ENCODE measurements at regions not wholly inside any gene's neighbourhood (a gene's known extent, or its start where the extent isn't known, plus 50 kb on each side); places are given as distances from the start of the nearest gene placed in this dataset.
"Not testable (repeated sequence)": the region's sequence is repeated elsewhere in the genome, so short reads cannot be mapped to it uniquely, and the experiment has no call there.

DNA sequence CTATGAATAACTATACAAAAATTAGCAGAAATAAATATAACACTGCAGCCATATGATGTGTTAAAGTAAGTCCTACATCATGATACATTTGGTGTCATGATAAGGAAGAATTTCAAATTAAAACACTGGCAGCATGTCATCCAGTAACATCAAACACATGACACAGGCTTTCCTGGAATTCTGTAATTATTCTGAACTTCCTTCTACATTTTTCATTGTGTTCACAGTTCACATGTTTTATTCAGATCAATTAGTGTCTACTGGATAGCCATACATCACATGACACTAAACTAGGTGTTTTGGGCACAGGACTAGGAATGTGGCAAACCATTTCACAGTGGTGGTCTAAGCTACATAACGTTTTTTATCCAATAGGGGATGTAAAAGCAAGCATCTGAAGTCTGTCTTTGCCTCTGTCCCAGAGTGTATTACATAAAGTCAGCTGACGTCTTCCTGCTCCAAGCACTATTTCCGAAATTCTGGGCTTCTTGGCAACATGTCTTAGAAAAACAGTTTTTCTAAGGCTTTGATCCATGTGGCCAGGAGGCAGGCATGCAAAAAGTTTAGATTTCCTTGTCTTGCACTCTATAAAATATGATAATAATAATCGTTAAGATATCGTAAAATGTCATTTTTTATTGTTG, 707.9 kb downstream of the CENPC start:
- DNase-seq (ENCODE audit: low read depth): no peak

DNA sequence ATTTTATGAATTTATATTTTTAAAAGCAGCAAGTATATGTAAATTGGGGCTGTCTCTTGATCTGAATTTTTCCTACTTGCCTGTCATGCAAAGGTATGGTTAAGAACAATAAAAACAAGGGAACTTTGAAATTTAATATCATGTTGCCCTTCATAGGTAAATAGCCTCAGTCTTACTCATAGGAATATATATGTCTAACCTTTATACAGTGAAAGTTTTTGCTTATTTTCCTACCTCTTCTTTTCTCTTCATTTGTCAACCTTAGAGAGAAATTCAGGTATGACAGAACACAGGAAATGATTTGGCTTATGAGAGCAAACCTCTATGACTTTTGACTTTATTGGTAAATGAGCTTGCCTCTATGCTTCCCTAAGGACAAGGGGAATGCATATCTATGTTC, 716.0 kb downstream of the CENPC start:
- DNase-seq (ENCODE audit: low read depth): no peak

DNA sequence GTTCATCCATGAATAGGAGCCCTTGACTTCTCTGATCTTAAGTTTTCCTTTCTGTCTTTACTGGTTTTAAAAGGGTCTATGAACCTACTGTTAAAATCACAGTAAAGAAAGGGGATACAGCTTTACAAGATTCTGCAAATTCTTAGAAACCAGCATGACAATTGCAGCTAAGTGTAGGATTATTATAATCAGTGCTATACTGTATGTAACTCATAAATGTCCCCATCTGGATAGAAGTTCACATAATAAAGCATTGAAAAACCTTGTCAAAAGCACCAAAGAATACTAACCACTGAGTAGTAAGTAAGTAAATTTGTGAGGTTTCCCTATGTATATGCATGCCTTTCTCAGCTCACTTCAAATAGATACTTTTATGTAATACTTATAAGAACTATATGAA, 724.6 kb downstream of the CENPC start:
- DNase-seq (ENCODE audit: low read depth): no peak

DNA sequence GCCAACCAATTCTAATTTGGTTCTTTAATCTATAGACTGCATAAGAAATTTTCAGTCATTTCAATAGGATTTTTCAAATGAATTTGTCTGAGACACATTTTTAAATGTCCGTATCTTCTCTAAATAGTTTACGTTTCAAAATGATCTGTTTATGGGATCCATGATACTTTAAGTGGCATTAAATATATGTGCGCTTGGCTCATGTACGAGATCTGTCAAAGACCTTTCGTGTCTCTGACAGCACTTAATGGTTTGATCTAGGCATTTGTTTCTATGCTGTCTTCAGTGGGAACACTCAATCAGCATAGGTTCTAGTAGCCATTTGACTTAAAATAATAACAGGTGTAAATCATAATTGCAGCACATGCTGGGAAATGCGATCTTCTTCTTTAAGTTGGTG, 731.0 kb downstream of the CENPC start:
- no peak for DNase-seq (ENCODE audit: low read depth)

DNA sequence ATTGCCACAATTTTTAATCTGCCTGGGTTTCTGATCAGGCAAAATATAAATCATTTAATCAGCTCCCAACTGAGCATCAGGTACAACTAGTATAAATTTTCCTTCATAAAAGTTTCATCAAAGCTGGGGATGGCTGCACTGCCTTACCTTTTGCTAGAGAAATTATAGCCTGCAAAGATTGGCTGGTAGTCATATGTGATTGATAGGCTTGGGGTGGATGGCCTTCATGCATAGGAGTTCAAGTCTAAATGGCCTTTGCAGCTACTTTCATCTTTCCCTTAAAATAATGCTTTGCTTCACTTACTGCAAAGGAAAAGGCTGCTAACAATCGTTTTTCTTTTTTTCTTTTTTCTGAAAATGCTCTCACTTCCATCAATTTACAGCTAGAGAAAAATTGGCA, 739.7 kb downstream of the CENPC start:
- no peak for DNase-seq (ENCODE audit: low read depth)

DNA sequence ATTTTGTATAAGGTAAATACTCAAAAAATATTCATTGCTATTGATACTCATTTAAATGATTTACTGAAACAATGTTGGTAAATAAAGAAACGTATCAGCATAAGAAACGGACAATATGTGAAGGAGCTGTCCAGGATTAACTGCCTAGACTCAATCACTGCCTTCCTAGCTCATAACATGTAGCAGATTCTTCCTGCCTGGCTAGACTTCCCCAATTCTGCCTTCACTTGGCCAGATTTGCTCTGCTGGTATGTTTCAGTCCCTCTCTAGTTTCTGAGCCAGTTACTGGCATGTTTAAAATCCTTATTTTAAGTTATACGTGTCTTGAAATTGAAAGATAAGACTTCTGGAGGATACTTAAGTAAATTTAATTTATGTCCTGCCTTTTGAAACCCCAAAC, 740.3 kb downstream of the CENPC start:
- DNase-seq (ENCODE audit: low read depth): no peak

DNA sequence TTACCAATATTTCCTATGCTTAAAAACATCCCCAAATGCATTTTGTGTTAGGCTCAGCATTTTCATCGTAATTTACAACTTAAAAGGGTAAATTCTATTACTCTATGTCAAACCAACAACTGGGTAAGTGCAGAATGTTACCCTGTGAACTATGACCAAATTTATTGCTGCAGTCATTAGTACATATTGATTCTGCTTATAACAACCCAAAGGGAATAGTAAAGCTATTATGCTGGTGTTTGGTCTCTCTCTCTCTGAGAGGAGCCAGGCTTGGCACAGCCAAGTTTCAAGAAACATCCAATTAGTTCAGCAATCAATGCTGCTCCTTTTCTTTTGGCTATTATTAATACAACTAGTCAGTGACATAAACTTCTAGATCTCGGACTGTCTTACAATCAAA, 747.7 kb downstream of the CENPC start:
- no peak for DNase-seq (ENCODE audit: low read depth)

DNA sequence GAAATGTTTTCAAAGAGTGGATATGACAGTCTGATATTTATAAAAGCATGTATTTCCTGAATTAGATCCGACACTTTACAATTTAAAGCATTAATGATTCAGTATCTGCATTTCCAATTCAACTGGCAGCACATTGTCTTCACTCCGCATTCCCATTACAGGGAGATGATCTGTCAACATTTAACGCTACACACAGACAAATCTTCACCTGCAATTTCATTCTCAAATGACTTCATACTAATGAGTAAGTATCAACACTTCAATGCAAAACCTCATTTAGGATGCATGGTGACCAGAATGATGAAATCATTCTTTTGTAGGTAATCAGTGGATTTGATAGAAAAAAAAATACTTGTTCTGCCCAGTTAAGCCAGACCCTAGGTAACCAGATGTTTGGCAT, 749.6 kb downstream of the CENPC start:
- no peak for DNase-seq (ENCODE audit: low read depth)

DNA sequence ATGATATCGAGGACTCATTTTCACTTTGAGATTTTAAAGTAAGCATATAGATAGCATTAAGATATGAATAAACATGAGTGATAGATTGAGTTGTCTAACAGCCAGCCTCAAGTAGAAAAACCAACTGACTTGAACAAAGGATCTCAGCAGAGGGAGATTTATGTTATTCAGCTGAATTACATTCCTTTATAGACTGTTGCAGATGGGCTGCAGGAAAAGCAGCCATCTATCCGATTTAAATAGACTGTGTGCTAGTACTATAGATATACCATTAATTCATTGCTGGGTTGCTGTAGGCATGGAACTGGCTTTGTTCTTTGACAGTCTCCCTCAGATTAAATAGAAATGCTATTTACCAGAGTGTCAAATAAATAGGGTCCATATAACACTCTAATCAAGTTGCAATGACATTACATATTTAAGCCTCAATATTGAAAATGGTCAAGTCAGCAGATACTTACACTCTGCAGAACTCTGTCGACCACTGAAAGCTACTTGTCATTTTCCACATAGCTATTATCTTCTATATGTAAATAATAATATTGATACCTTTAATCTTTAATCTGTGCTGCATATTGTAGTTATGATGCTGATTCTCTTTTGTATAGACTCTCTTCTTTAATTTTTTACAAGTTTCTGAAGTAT, 750.8 kb downstream of the CENPC start:
- no peak for DNase-seq (ENCODE audit: low read depth)

DNA sequence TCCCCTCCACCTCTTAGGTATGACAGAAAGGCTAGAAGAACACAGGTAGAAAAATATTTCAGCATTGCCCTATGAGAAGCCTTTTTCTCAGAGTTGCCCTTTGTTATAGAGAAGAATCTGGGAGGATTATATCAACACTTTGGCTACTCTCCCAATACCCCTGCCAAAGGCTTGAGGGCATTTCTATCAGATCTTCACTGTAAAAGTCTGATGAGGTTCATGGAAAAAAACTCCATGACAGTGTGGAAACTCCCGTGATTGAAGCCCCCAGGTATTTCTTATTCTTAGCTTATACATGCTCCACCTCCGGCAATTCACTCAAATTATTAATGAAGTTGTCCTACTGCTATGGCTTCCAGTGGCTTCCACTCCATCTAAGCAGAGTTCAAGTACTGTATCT, 753.6 kb downstream of the CENPC start:
- DNase-seq (ENCODE audit: low read depth): no peak

DNA sequence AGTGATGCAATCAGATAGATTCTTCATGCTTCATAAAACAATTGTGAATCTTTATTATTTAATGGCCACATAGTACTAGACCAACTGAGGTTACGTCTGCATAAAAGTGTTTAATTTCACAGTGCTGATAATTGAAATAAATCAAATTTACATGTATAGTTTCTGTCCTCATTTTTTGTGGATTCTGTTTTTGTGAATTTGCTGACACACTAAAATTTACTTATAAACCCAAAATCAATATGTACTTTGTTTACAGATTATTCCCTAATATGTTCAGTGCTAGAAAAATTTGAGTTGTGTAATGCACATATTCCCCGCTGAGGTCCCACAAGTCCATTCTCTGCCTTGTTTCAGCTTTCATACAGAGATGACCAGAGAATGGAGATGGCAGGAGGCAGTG, 759.8 kb downstream of the CENPC start:
- no peak for DNase-seq (ENCODE audit: low read depth)

DNA sequence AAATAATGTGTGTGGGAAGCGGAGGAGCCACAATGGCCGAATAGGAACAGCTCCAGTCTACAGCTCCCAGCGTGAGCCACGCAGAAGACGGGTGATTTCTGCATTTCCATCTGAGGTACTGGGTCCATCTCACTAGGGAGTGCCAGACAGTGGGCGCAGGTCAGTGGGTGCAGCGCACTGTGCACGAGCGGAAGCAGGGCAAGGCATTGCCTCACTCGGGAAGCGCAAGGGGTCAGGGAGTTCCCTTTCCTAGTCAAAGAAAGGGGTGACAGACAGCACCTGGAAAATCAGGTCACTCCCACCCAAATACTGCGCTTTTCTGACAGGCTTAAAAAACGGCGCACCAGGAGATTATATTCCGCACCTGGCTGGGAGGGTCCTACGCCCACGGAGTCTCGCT, 762.6 kb downstream of the CENPC start:
- not testable (repeated sequence) for DNase-seq (ENCODE audit: low read depth)

DNA sequence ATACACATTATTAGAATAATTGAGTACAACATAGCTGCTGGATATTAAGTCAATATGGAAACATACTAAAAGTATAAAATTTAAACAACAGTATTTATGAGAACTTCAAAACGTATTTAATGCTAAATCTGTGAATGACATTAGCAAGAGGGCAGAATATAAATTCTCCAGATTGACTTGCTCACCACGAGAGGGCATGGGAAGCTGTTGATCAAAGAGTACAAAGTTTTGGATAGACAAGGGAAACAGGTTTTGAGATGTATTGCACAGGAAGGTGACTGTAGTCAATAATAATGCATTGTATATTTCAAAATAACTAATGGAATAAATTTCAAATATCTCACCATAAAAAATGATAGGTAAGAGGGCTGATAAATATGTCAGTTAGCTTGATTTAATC, 768.2 kb downstream of the CENPC start:
- no peak for DNase-seq (ENCODE audit: low read depth)

DNA sequence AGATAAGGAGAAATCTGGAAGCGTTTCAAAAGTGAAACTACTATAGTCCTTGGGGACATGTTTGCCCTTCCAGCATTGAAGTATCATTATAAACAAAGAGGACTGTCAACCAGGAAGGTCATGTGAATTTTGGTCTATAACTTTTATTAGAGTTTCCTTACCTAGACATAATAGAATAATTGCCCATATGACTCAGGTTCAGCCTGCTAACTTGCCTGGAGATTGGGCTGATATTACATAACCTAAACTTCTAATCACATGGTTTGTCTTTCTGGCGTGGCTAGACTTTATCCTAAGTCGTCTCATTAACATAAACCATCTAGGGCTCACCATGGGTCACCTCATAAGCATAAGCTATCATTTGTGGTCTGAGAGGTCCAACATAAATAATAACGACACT, 775.9 kb downstream of the CENPC start:
- DNase-seq (ENCODE audit: low read depth): no peak

DNA sequence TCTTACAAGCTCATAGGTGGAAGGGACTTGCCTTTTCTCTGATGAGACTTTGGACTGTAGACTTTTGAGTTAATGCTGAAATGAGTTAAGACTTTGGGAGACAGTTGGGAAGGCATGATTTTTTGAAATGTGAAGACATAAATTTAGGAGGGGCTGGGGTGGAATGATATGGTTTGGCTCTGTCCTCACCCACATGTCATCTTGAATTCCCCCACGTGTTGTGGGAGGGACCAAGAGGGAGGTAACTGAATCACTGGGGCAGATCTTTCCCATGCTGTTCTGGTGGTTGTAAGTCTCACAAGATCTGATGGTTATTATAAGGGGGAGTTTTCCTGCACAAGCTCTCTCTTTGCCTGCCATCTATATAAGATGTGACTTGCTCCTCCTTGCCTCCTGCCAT, 777.9 kb downstream of the CENPC start:
- no peak for DNase-seq (ENCODE audit: low read depth)

DNA sequence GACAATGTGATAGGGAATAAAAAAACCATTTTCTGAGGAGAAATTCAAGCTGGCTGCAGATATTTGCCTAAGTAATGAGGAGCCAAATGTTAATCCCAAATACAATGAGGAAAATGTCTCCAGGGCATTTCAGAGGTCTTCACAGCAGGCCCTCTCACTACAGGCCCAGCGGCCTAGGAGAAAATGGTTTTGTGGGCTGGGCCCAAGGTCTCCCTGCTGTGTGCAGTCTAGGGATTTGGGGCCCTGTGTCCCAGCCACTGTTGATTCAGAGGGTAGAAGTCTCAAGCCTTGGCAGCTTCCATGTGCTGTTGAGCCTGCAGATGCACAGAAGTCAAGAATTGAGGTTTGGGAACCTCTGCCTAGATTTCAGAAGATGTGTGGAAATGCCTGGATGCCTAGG, 778.7 kb downstream of the CENPC start:
- DNase-seq (ENCODE audit: low read depth): no peak

DNA sequence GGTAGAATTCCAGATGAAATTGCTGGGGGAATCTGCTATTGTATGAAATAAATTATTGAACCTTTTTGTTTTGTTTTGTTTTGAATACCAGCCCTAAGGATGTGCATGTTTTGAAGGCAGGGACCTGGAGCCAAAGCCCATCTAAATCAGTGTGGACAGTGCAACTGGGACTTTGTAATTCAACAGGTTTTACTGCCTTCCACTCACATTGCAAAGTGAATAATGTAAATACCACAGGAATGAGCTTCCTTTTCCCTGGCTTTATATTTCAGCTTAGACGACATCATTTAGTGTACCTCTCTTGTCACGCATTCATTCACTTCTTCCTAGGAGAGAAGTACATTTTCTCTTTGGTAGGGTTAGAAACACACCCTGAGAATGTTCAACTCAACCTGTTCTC, 795.0 kb downstream of the CENPC start:
- no peak for DNase-seq (ENCODE audit: low read depth)

DNA sequence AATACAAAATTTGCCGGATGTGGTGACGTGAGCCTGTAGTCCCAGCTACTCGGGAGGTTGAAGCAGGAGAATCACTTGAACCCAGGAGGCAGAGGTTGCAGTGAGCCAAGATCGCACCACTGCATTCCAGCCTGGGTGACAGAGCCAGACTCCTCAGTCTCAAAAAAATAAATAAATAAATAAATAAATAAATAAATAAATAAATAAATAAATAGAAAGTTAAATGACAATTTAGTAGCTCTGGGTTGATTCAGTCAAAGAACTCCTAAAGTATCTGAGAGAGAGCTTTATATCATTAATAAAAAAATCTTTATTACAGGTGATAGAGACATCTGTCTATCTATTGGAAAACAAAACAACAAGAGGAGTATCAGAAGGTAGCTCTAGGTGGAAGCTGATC, 798.4 kb downstream of the CENPC start:
- not testable (repeated sequence) for DNase-seq (ENCODE audit: low read depth)

DNA sequence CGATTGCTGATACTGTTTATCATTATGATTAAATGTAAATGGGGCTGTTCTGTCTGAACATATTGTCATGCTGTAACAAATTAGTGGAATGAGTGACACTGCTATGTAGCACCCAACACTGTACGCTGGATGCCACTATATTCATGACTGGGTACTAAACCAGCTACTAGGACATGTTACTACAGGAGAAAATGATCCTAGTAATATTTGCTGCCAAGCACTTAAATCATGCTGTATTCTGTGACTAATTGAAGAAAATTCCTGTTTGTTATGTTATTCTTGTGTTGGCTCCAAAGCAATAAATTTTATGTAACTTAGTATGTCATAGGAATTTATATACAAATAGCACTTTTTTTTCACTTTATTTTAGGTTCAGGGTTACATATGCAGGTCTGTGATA, 804.2 kb downstream of the CENPC start:
- no peak for DNase-seq (ENCODE audit: low read depth)

DNA sequence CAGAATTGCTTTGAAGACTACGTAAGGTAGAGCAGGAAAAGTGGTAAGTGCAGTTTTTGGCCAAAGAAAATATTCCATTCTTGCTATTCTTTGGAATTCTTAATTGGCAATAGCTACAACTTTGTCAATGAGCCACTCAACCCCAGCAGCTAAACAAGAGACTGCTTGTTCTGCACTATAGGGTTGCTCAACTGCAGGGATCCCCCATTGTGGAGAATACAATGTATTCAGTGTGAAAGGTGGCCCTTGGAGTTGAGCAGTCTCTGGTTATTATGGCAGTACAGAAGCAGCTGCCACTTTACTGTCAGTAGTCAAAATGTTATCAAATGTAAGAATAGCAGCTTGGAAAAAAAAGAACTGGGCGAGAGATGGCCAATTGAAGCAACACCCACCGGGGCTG, 808.7 kb downstream of the CENPC start:
- DNase-seq (ENCODE audit: low read depth): no peak

DNA sequence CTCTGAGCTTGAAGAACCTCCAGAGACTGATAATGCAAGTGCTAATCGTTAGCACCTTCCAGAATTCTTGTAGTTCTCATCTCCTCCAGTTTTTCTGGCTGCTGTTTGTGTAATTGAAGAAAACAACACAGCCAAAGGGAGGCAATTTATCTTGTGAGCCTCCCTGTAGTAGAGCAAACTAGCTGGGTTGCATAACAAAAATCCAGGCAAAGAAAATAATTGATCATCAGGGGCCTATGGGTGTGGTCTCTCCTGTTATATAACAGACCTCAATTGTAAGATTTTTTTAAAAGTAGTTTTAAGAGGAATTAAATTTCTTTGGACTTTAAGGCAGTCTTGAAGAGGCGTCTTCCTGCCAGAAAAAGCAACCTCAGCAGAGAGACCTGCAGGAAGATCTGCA, 817.0 kb downstream of the CENPC start:
- DNase-seq (ENCODE audit: low read depth): no peak

DNA sequence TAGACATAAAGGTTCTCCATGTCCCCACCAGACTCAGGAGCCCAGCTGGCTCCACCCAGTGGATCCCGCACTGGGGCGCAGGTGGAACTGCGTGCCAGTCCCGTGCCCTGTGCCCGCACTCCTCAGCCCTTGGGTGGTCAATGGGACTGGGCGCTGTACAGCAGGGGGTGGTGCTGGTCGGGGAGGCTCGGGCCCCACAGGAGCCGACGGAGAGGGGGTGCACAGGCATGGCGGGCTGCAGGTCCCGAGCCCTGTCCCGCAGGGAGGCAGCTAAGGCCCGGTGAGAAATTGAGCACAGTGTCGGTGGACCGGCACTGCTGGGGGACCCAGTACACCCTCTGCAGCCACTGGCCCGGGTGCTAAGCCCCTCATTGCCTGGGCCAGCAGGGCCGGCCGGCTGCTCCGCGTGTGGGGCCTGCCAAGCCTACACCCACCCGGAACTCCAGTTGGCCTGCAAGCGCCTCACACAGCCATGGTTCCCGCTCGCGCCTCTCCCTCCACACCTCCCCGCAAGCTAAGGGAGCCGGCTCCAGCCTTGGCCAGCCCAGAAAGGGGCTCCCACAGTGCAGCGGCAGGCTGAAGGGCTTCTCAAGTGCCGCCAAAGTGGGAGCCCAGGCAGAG, 832.9 kb downstream of the CENPC start:
- DNase-seq (ENCODE audit: low read depth): not testable (repeated sequence)

DNA sequence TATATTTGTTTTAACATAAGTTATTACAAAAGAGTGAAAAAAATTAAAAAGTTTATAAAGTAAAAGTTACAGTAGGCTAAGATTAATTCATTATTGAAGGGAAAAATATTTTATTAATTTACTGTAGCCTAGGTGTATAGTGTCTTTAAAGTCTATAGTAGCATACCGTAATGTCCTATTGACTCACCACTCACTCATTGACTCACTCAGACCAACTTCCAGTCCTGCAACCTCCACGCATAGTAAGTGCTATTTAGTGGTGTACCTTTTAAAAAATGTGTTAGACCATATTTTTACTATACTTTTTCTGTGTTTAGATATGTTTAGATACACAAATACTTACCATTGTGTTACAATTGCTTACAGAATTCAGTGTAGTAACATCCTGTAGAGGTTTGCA, 841.1 kb downstream of the CENPC start:
- DNase-seq (ENCODE audit: low read depth): no peak

DNA sequence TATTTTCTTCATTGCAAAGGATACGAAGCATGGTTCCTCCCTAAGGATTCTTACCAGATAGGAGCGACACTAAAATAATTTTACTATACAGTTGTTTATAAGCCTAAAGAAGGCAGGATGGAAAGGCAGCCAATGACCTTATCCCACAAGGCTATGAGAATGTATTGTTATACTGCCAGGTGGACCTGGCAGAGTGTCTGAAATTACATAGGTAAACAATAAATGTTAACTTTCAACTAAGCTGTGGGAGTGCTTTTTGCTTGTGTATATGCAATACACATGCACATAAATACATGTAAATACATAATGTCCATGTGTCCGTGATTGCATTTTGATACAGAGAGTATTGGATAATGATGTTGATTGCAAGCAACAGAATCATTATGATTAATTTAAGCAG, 850.6 kb downstream of the CENPC start:
- no peak for DNase-seq (ENCODE audit: low read depth)

Data from stimulated activated CD8-positive, alpha-beta memory T cell treated with anti-CD3 and anti-CD28 coated beads, Interleukin-15, amount 100 ng/mL, for 24 hours (primary cell).